ENCODE measurements at regions not wholly inside any gene's neighbourhood (a gene's known extent, or its start where the extent isn't known, plus 50 kb on each side); places are given as distances from the start of the nearest gene placed in this dataset.
A peak's percentile ranks its signal among the peaks of the same experiment; 100 is the strongest.

DNA sequence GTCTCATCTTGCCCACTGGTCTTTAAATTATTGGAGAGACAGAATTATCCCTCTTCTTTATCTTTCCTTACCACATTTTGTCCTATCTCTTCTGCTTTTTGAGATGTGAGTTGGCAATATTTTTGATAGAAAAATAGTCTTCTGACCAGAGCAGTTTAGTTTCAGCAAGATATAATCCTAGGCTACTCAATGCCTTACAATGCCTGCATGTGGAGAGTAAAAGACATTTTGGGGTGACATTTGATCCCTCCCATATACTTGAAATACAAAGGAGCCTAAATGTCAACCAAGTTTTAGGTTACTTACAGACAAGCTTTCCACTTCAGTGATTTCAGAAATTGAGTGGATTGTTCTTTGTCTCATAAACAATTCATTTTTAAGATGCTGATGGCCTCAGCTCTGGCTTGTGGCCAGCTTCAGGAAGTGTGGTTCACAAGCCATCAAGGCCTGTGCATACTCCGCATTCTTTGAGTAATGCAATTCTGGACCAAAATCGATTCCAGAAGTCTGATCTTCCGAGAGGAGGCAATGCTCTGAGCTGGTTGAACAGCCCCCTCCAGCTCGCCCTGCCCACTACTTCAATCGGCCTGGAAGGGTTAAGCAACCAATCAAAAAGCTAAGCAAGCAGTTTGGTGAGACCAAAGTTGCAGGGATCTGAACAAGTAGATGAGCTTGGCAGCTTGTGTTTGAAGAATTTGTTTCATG, 274.4 kb downstream of the BLID start:
- Histone ChIP-seq H3K9me2 (no peaks in the 10 kb centered on the region), H3K27ac (ENCODE audit: low read depth in 2 of 2, low read length in 1 of 2) (peak overlapping the region; percentile 54 to 86; a peak in 3 of 4 replicates), H3K36me3 (replicated peaks in 1 of 2; ENCODE audit: control insufficient read depth in 1 of 2, insufficient read depth in 2 of 2, low read length in 1 of 2) (no peaks in the 10 kb centered on the region), H3K27me3 (ENCODE audit: insufficient read depth) (no peaks in the 10 kb centered on the region), H4K20me1 (ENCODE audit: insufficient read depth) (no peaks in the 10 kb centered on the region), H2AFZ (ENCODE audit: low read depth) (peak overlapping the region; percentile 76; the same call in 1 of the 2 replicates), H3K4me3 (ENCODE audit: low read depth in 2 of 2, low read length in 1 of 2) (no peak overlapping the region), H3K9ac (no peak overlapping the region), H3K4me2 (0 out of 2 replicates have a peak overlapping the region, but pooled peaks have one; percentile 6), H3K9me3 (0 out of 2 replicates have a peak, but pooled peaks cover 5% of the 10 kb centered on the region), H3K4me1 (ENCODE audit: control insufficient read depth in 1 of 2, insufficient read depth in 2 of 2, low read depth in 1 of 2, low read length in 1 of 2) (peaks cover 0 to 15% of the 10 kb centered on the region in 2 experiments; a peak in 2 of 4 replicates), H3F3A (replicated peaks; ENCODE audit: insufficient read depth) (no peaks in the 10 kb centered on the region), H3K79me2 (ENCODE audit: insufficient read depth) (no peaks in the 10 kb centered on the region)
- no peak for DNase-seq
- peak; percentile 67 for TF ChIP-seq PBX3 (IDR thresholded peaks at IDR 0.05)
- TF ChIP-seq FOXM1 (IDR thresholded peaks at IDR 0.05; ENCODE audit: low read depth) = peak; percentile 29; the same call in 1 of the 2 replicates
- TF ChIP-seq RCOR1 (IDR thresholded peaks at IDR 0.05; ENCODE audit: low read length) = no peak
- TF ChIP-seq USF1 (IDR thresholded peaks at IDR 0.05; ENCODE audit: borderline replicate concordance, low read depth) = no peak
- TF ChIP-seq TEAD4 (IDR thresholded peaks at IDR 0.05; ENCODE audit: borderline replicate concordance, insufficient read depth) = peak; percentile 90
- peak; percentile 40; the same call in 1 of the 2 replicates for TF ChIP-seq JUND (IDR thresholded peaks at IDR 0.05)
- TF ChIP-seq, protein P1, sequence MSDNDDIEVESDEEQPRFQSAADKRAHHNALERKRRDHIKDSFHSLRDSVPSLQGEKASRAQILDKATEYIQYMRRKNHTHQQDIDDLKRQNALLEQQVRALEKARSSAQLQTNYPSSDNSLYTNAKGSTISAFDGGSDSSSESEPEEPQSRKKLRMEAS (IDR thresholded peaks at IDR 0.05; ENCODE audit: low read depth) = no peak
- no peak for TF ChIP-seq ELF1 (IDR thresholded peaks at IDR 0.05)
- no peak for TF ChIP-seq RFX5 (IDR thresholded peaks at IDR 0.05; ENCODE audit: low read length)
- peak; percentile 6; the same call in 1 of the 2 replicates for TF ChIP-seq RAD21 (IDR thresholded peaks at IDR 0.05; ENCODE audit: low read length)
- TF ChIP-seq MEF2A (IDR thresholded peaks at IDR 0.05; ENCODE audit: borderline replicate concordance, low read depth) = no peak
- TF ChIP-seq, protein P2, sequence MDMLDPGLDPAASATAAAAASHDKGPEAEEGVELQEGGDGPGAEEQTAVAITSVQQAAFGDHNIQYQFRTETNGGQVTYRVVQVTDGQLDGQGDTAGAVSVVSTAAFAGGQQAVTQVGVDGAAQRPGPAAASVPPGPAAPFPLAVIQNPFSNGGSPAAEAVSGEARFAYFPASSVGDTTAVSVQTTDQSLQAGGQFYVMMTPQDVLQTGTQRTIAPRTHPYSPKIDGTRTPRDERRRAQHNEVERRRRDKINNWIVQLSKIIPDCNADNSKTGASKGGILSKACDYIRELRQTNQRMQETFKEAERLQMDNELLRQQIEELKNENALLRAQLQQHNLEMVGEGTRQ (IDR thresholded peaks at IDR 0.05; ENCODE audit: borderline replicate concordance, low read depth, low read length) = no peak
- peak; percentile 67 for TF ChIP-seq POLR2AphosphoS5 (IDR thresholded peaks at IDR 0.05; ENCODE audit: low read depth, low read length)
- no peak for TF ChIP-seq EZH2phosphoT487 (IDR thresholded peaks at IDR 0.05; ENCODE audit: borderline replicate concordance, low read depth)
- no peak; the same call in 1 of the 2 replicates for TF ChIP-seq CTCF (IDR thresholded peaks at IDR 0.05)
- TF ChIP-seq TAF1 (IDR thresholded peaks at IDR 0.05; ENCODE audit: borderline replicate concordance, low read depth, low read length) = peak; percentile 16; the same call in 1 of the 2 replicates
- 0 out of 2 replicates have a peak, but pooled peaks have one; percentile 15 for TF ChIP-seq RXRA (IDR thresholded peaks at IDR 0.05; ENCODE audit: borderline replicate concordance, low read depth)
- peak; percentile 45 to 86; a peak in 3 of 4 replicates for TF ChIP-seq EP300 (IDR thresholded peaks at IDR 0.05; ENCODE audit: borderline replicate concordance in 1 of 2, low read depth in 1 of 2, low read length in 1 of 2)
- TF ChIP-seq FOSL2 (IDR thresholded peaks at IDR 0.05; ENCODE audit: borderline replicate concordance, low read depth) = peak; percentile 43; the same call in 1 of the 2 replicates
- TF ChIP-seq YY1 (IDR thresholded peaks at IDR 0.05; ENCODE audit: low read depth) = no peak
- no peak for TF ChIP-seq CHD2 (IDR thresholded peaks at IDR 0.05; ENCODE audit: low read length, partially characterized antibody)
- no peak for TF ChIP-seq SMC3 (IDR thresholded peaks at IDR 0.05; ENCODE audit: low read depth, low read length)
- peak; percentile 92 for TF ChIP-seq TCF12 (IDR thresholded peaks at IDR 0.05)
- peak; percentile 96 for TF ChIP-seq NFIC (IDR thresholded peaks at IDR 0.05; ENCODE audit: borderline replicate concordance)
- no peak for TF ChIP-seq NRF1 (IDR thresholded peaks at IDR 0.05; ENCODE audit: low read depth, low read length)
- ChIA-PET CTCF (no interaction called here), POLR2A (no interaction called here)
- 29% methylated on average over 5 of the region's 5 CpGs for WGBS (ENCODE audit: low lambda C conversion rate)
